ENCODE measurements at regions not wholly inside any gene's neighbourhood (a gene's known extent, or its start where the extent isn't known, plus 50 kb on each side); places are given as distances from the start of the nearest gene placed in this dataset.
"Not testable (repeated sequence)": the region's sequence is repeated elsewhere in the genome, so short reads cannot be mapped to it uniquely, and the experiment has no call there.

GRCh38 chr3:3433711-3434110 is 254.2 kb upstream of the CRBN start:
- FAIRE-seq: no peak

- FAIRE-seq: no peak
Measured at GRCh38 chr3:3429841-3430240, 250.3 kb upstream of the CRBN start.

- not testable (repeated sequence) for FAIRE-seq
Measured at GRCh38 chr3:3407707-3408106, 228.2 kb upstream of the CRBN start.

GRCh38 chr3:3405131-3405530 is 225.6 kb upstream of the CRBN start:
- FAIRE-seq: no peak

- no peak for FAIRE-seq
Measured at GRCh38 chr3:3403700-3404099, 224.2 kb upstream of the CRBN start.

- no peak for FAIRE-seq
Measured at GRCh38 chr3:3392946-3393345, 213.5 kb upstream of the CRBN start.

- FAIRE-seq: no peak
Measured at GRCh38 chr3:3383461-3383860, 204.0 kb upstream of the CRBN start.

GRCh38 chr3:3372210-3372777 is 192.8 kb upstream of the CRBN start:
- FAIRE-seq: no peak

GRCh38 chr3:3368306-3368705 is 188.8 kb upstream of the CRBN start:
- FAIRE-seq: no peak

- FAIRE-seq: no peak
Measured at GRCh38 chr3:3366386-3366785, 186.9 kb upstream of the CRBN start.

GRCh38 chr3:3365716-3366115 is 186.2 kb upstream of the CRBN start:
- FAIRE-seq: no peak

GRCh38 chr3:3356846-3357245 is 177.4 kb upstream of the CRBN start:
- FAIRE-seq: no peak

GRCh38 chr3:3355442-3355841 is 176.0 kb upstream of the CRBN start:
- FAIRE-seq: no peak

- no peak for FAIRE-seq
Measured at GRCh38 chr3:3353153-3353552, 173.7 kb upstream of the CRBN start.

GRCh38 chr3:3351226-3351625 is 171.7 kb upstream of the CRBN start:
- FAIRE-seq: no peak

GRCh38 chr3:3347056-3347455 is 167.6 kb upstream of the CRBN start:
- FAIRE-seq: not testable (repeated sequence)

GRCh38 chr3:3346556-3346955 is 167.1 kb upstream of the CRBN start:
- no peak for FAIRE-seq

- no peak for FAIRE-seq
Measured at GRCh38 chr3:3342141-3342540, 162.7 kb upstream of the CRBN start.

GRCh38 chr3:3340965-3341895 is 161.7 kb upstream of the CRBN start:
- no peak for FAIRE-seq

- FAIRE-seq: no peak
Measured at GRCh38 chr3:3340526-3340925, 161.0 kb upstream of the CRBN start.

GRCh38 chr3:3335903-3336302 is 156.4 kb upstream of the CRBN start:
- no peak for FAIRE-seq

- FAIRE-seq: no peak
Measured at GRCh38 chr3:3334491-3334890, 155.0 kb upstream of the CRBN start.

GRCh38 chr3:3333571-3333970 is 154.1 kb upstream of the CRBN start:
- no peak for FAIRE-seq

GRCh38 chr3:3316521-3316920 is 137.0 kb upstream of the CRBN start:
- FAIRE-seq: no peak
